HG03060 (cell line): ENCODE measurements at regions not wholly inside any gene's neighbourhood (a gene's known extent, or its start where the extent isn't known, plus 50 kb on each side); places are given as distances from the start of the nearest gene placed in this dataset.
"Not testable (repeated sequence)": the region's sequence is repeated elsewhere in the genome, so short reads cannot be mapped to it uniquely, and the experiment has no call there.

ENCODE experiments used
- ATAC-seq: cut with Tn5 transposase; IDR thresholded peaks from one replicate; pipeline ENCODE4 v1.9.1; 2021; ENCODE audit warnings: low read depth, moderate number of reproducible peaks; ENCODE audit not compliant: unreplicated experiment

DNA sequence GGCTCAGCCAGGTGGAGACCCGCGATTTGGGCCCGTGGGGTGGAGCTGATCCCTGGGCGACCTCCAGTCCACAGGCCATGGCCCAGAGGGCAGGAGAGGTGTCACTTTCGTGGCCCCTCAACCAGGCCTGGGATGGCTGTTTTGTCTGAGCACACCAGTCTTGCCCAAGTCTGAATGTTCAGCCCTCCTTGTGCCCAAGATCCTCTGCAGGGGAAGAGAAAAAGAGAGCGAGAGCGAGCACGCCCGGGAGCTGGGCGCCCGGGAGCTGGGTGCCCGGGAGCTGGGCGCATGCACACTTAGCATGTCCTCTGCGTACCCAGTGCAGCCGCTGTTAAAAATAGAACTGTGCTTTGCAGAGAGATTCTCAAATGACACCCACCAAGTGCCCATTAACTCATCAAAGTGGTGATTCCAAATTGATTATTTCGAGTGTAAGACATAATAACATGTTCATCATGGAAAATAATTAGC lies 403.3 kb upstream of the TNRC6C start:
- no peak for ATAC-seq

- no peak for ATAC-seq
Measured at GRCh38 chr17:77555741-77556291, 402.7 kb upstream of the TNRC6C start.

DNA sequence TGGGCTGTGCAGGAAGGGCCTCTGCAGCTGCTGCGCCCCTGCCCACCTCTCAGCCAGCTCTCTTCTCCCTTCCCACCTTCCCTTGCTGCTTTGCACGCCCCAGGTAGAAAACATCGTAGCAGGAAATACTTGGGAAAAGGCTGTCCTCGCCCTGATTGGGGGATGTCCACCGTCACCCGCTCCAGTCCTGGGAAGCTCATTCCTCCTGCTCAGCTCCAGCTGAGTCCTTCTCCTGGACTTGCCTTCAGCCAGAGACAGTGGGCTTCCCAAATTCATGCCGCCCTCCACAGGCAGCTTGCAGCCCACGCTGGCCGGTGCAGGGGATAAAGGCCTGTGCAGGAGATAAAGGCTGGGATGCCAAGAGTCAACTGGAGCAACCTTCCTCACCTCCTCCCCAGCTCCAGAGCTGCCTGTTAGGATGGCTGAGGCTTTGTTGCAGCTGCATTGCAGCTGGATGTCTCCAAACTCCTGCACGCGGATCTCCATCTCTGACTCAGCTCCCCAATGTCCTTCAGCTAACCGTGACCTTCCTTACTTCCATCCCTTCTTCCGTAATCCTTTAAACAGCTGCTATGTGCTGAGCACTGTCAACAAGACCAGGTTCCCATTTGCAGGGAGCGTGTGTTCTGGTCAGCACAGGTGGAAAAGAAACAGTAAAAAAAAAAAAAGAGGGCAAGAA lies 402.0 kb upstream of the TNRC6C start:
- ATAC-seq, result no peak

DNA sequence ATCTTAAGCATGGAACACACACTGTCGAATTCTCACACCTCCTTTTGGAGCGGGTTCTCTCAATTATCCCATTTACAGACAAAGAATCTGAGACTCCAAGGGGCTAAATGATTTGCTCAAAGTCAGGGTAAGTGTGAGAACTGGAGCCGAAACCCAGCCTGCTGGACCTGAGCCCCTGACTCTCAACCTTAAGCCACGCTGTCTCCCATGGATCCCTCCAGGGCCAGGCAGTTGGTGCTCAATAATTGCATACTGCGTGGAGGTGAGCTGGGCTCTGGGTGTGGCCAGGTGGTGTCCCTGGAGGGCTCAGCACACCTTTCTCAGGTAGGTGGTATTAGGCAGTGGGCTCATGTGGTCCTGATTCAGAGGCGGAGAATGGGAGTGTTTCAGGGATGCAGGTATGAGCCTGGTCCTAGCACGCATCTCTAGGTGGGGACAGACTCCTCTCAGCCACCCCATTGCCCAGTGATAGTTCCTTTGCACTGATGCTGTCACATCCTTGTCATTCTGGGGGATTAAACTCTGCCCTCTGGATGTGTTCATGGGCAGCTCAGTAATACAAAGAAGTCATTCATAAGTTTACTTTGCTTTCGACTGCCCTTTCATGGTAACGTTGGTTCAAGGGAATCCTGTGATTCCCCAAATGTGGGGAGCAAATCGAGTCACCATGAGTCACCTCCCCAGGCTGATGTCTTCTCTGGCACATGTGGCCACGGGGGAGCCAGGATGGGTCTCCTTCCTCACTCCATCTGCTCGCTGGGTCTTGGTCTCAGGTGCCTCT lies 399.5 kb upstream of the TNRC6C start:
- no peak for ATAC-seq

DNA sequence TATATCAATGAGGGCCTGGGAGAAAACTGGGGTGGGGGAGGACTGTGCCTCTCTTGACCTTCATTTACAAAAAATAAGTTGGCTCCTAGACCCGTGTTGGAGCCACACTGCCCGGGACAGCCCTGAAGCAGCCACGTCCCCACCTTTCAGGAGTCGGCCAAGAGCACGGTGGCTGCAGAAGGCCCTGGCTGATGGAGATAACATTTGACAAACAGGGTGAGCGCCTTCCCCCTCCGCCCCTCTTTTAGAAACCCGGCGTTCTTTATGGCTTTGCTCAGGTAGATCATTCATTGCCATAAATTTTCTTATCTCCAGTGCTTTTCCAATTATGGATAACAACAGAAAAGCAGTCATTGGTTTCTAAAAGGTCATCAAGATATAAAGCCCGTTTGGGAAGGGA lies 398.1 kb upstream of the TNRC6C start:
- no peak for ATAC-seq

- no peak for ATAC-seq
Measured at GRCh38 chr17:77560841-77561240, 397.7 kb upstream of the TNRC6C start.

- ATAC-seq, result not testable (repeated sequence)
Measured at GRCh38 chr17:77562361-77562760, 396.1 kb upstream of the TNRC6C start.

DNA sequence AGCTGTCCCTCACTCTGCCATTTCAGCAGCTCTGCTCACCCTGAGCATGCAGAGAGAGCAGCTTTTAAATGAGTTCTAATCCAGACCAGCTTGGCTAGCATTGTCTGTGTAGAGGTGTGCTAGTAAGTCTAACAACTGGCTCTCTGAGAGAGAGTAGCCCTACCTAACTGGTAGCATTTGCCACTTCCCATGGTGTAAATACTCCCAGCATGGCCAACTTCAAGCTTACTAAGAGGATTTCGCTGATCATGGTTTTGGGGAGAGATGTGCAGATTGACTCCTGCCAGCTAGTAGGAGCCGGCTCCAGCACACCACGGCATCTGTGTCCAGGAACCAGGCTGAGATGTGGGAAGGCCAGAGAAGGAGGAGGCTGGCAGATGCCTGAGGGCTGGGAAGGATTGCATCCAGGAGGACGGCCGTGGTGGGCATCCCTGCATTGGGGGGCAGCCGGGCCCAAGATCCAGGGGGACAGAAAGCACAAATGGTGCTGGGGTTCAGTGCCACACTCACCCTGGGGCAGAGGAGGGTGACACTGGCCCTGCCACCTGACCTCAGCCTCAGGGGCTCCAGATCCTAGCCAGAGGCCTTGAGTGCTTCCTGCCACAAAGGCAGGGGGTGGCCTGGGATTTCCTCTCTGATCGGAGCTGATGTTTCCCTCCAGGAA lies 394.9 kb upstream of the TNRC6C start:
- ATAC-seq, result no peak

DNA sequence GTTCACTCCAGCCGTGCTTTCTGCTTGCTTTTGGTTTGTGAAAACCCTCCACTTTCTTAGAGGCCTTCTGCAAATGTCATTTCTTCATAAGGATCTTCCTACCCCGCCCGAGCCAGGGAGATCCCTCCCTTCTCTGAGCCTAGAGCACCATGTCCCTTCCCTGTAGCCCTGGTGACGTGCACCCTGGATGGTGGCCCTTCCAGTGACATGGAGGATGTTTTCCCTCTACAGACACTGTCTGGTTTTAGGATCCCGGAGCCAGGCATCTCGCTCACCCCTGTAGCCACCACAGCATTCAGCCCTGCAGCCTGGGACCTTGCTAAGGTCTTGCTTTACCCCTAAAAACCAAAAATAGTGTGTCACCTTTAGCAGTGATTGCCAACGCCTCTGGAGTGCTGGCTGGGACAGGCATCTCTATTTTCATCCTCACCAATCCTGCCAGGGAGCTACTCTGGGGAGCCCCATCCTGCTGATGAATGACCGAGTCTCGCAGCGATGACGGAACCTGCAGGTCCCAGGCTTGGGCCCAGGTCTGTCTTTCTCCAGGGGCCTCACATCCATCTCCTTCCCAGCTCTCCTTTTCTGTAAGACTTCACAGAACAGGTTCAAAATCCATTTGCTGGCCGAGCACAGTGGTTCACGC lies 394.1 kb upstream of the TNRC6C start:
- ATAC-seq, result no peak

DNA sequence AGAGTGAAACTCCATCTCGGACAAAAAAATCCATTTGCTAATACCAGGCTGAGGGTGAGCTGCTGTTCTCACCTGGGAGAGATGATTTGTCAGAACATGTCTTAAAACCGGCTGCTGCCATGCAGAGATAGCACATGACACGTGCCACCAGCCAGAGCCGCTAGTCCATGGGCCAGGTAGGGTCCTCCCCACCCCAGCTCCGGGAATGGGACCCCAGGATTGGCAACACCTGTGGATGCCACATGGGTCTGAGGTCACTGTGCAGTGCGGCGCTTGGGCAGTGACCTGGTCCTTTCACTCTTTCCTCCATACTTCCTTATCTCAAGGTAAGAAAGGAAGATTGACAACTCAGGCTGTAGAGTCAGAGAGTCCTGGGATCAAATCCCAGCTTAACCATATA lies 393.3 kb upstream of the TNRC6C start:
- no peak for ATAC-seq

DNA sequence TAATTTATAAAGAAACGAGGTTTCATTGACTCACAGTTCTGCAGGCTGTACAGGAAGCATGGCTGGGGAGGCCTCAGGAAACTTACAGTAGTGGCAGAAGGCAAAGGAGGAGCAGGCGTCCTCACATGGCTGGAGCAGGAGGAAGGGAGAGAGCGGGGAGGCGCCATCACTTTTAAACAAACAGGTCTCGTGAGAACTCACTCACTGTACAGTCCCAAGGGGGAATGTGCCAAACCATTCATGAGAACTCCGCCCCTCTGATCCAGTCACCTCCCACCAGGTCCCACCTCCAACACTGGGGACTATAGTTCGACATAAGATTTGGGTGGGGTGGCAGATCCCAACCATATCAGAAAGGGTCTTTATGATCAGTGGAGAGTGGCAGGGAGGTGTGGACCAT lies 392.4 kb upstream of the TNRC6C start:
- ATAC-seq, result no peak

GRCh38 chr17:77566566-77567138 lies 391.9 kb upstream of the TNRC6C start:
- ATAC-seq, result no peak

- no peak for ATAC-seq
Measured at GRCh38 chr17:77568540-77568939, 390.0 kb upstream of the TNRC6C start.

- ATAC-seq, result no peak
Measured at GRCh38 chr17:77569846-77570564, 388.5 kb upstream of the TNRC6C start.

DNA sequence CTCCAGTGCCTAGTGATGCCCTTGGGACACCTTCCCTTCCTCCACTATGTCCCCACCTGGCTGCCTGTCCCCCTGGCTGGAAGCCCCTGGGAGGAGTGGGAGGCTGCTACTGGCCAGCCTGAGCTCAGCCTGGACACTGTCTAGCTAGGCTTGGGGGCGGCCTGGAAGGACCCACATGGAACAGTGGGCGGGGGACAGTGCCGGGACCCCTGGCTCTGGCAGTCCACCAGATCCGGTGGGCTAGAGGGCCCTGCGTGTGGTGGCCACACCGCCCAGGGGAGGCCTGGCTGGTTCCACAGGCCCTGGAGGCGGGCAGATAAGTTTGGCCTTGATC lies 388.0 kb upstream of the TNRC6C start:
- no peak for ATAC-seq

- ATAC-seq, result no peak
Measured at GRCh38 chr17:77571155-77571981, 387.1 kb upstream of the TNRC6C start.

GRCh38 chr17:77572065-77572601 lies 386.4 kb upstream of the TNRC6C start:
- ATAC-seq, result no peak

- no peak for ATAC-seq
Measured at GRCh38 chr17:77572851-77573250, 385.7 kb upstream of the TNRC6C start.

DNA sequence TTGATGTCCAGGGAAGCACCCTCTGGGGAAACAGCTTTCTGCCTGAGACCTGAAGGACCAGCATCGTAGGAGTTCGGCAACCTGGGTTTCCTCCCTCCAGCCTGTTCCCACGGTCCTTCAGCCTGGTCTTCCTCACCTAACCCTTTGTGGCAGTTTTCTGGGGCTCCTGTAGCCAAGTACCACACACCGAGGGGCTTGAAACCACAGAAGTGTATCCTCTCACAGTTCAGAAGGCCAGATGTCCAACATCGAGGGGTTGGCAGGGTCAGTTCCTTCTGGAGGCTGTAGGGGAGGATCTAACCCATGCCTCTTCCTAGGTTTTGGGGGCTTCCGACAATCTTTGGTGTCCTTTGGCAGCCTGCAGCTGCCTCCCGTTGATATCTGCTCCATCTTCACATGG lies 381.0 kb upstream of the TNRC6C start:
- ATAC-seq, result no peak
